HEK293 (cell line): ENCODE measurements at regions not wholly inside any gene's neighbourhood (a gene's known extent, or its start where the extent isn't known, plus 50 kb on each side); places are given as distances from the start of the nearest gene placed in this dataset.

Experiments used
- CTCF ChIA-PET: fragments of 350-600 bp; formaldehyde crosslinking; extraction: SDS; loops from one replicate; lab custom pipeline; 2021; ENCODE audit warnings: antibody characterized with exemption; lab: Yijun Ruan, JAX
- POLR2A ChIA-PET: fragments of 300-600 bp; formaldehyde crosslinking; extraction: SDS; loops from one replicate; lab custom pipeline; 2020; ENCODE audit warnings: antibody characterized with exemption, inconsistent platforms; lab: Yijun Ruan, JAX
- H3K27ac ChIP-seq: fragments of 200-500 bp; sonication (Bioruptor generic); 2 replicates; pipeline ENCODE4 v1.5.1; 2014; ENCODE audit warnings: low read depth, low read length, control low read depth, inconsistent platforms; ENCODE audit errors: extremely low read depth
- H3K36me3 ChIP-seq, 2 experiments: fragments of 200-500 bp in 1 of 2; sonication (Bioruptor generic) in 1 of 2; 1 replicate in 1 of 2; 2 replicates in 1 of 2; pipeline ENCODE4 v1.5.1; 2014 to 2017; ENCODE audit warnings: inconsistent platforms in 2 of 2, low read length in 2 of 2; ENCODE audit not compliant: control insufficient read depth in 2 of 2, insufficient read depth in 1 of 2
- H3K4me1 ChIP-seq: fragments of 200-500 bp; sonication (Bioruptor generic); 2 replicates; pipeline ENCODE4 v1.5.1; 2014; ENCODE audit warnings: mild to moderate bottlenecking, low read length, inconsistent platforms; ENCODE audit not compliant: control insufficient read depth, insufficient read depth
- H3K4me3 ChIP-seq: 2 replicates; pipeline ENCODE4 v1.5.1; 2011; ENCODE audit warnings: low read depth, mild to moderate bottlenecking, control low read depth, low read length, moderate library complexity
- H3K9me3 ChIP-seq: fragments of 200-500 bp; sonication (Bioruptor generic); 2 replicates; pipeline ENCODE4 v1.5.1; 2014; ENCODE audit warnings: low read depth, low read length, inconsistent platforms; ENCODE audit not compliant: control insufficient read depth, insufficient read depth
- MZF1 ChIP-seq: fragments of 450-650 bp; formaldehyde crosslinking; IDR thresholded peaks from 2 replicates; pipeline ENCODE4 v1.5.1; 2017; ENCODE audit warnings: missing biosample characterization, missing genetic modification characterization, borderline replicate concordance
- OVOL3 ChIP-seq: fragments of 450-650 bp; formaldehyde crosslinking; IDR thresholded peaks from 2 replicates; pipeline ENCODE4 v1.5.1; 2016; ENCODE audit warnings: missing biosample characterization, missing genetic modification characterization
- ZFP3 ChIP-seq: fragments of 450-650 bp; formaldehyde crosslinking; IDR thresholded peaks from 2 replicates; pipeline ENCODE4 v1.5.1; 2016; ENCODE audit warnings: low read depth, missing biosample characterization, missing genetic modification characterization
- ZNF114 ChIP-seq: fragments of 450-650 bp; formaldehyde crosslinking; IDR thresholded peaks from 2 replicates; pipeline ENCODE4 v1.5.0; 2017; ENCODE audit warnings: missing biosample characterization, missing genetic modification characterization
- ZNF133 ChIP-seq: fragments of 450-650 bp; formaldehyde crosslinking; IDR thresholded peaks from 2 replicates; pipeline ENCODE4 v1.5.1; 2016; ENCODE audit warnings: missing biosample characterization, missing genetic modification characterization
- ZNF138 ChIP-seq: fragments of 450-650 bp; formaldehyde crosslinking; IDR thresholded peaks from 2 replicates; pipeline ENCODE4 v1.5.1; 2016; ENCODE audit warnings: missing biosample characterization, missing genetic modification characterization, borderline replicate concordance
- ZNF146 ChIP-seq: fragments of 450-650 bp; formaldehyde crosslinking; IDR thresholded peaks from 2 replicates; pipeline ENCODE4 v1.5.1; 2016; ENCODE audit warnings: missing biosample characterization, missing genetic modification characterization
- ZNF155 ChIP-seq: fragments of 450-650 bp; formaldehyde crosslinking; IDR thresholded peaks from 2 replicates; pipeline ENCODE4 v1.5.1; 2016; ENCODE audit warnings: missing biosample characterization, missing genetic modification characterization
- ZNF202 ChIP-seq: fragments of 450-650 bp; formaldehyde crosslinking; IDR thresholded peaks from 2 replicates; pipeline ENCODE4 v1.5.1; 2016; ENCODE audit warnings: missing biosample characterization, missing genetic modification characterization, borderline replicate concordance
- ZNF211 ChIP-seq: fragments of 450-650 bp; formaldehyde crosslinking; IDR thresholded peaks from 2 replicates; pipeline ENCODE4 v1.5.1; 2016; ENCODE audit warnings: low read depth, missing biosample characterization, missing genetic modification characterization
- ZNF221 ChIP-seq: fragments of 450-650 bp; formaldehyde crosslinking; IDR thresholded peaks from 2 replicates; pipeline ENCODE4 v1.5.1; 2017; ENCODE audit warnings: missing biosample characterization, missing genetic modification characterization, borderline replicate concordance
- ZNF292 ChIP-seq: fragments of 450-650 bp; formaldehyde crosslinking; IDR thresholded peaks from 2 replicates; pipeline ENCODE4 v1.5.1; 2016; ENCODE audit warnings: low read depth, missing biosample characterization, missing genetic modification characterization, borderline replicate concordance
- ZNF391 ChIP-seq: fragments of 450-650 bp; formaldehyde crosslinking; IDR thresholded peaks from 2 replicates; pipeline ENCODE4 v1.5.1; 2016; ENCODE audit warnings: low read depth, missing biosample characterization, missing genetic modification characterization, borderline replicate concordance
- ZNF423 ChIP-seq: fragments of 450-650 bp; formaldehyde crosslinking; IDR thresholded peaks from 2 replicates; pipeline ENCODE4 v1.5.1; 2016; ENCODE audit warnings: missing biosample characterization, missing genetic modification characterization
- ZNF530 ChIP-seq: fragments of 450-650 bp; formaldehyde crosslinking; IDR thresholded peaks from 2 replicates; pipeline ENCODE4 v1.5.1; 2016; ENCODE audit warnings: low read depth, missing biosample characterization, missing genetic modification characterization
- ZNF571 ChIP-seq: fragments of 450-650 bp; formaldehyde crosslinking; IDR thresholded peaks from 2 replicates; pipeline ENCODE4 v1.5.0; 2017; ENCODE audit warnings: missing biosample characterization, missing genetic modification characterization
- ZNF785 ChIP-seq: fragments of 450-650 bp; formaldehyde crosslinking; IDR thresholded peaks from 2 replicates; pipeline ENCODE4 v1.5.1; 2016; ENCODE audit warnings: missing biosample characterization, missing genetic modification characterization
- ZSCAN16 ChIP-seq: fragments of 450-650 bp; formaldehyde crosslinking; IDR thresholded peaks from 2 replicates; pipeline ENCODE4 v1.5.1; 2016; ENCODE audit warnings: missing biosample characterization, missing genetic modification characterization
- TF ChIP-seq, protein P1 (sequence below): fragments of 450-650 bp; formaldehyde crosslinking; conservative IDR thresholded peaks from 2 replicates; pipeline ENCODE4 v1.5.1; 2016; ENCODE audit warnings: low read depth, missing biosample characterization, missing genetic modification characterization
- TF ChIP-seq, protein P2 (sequence below): fragments of 450-650 bp; formaldehyde crosslinking; IDR thresholded peaks from 2 replicates; pipeline ENCODE4 v1.5.1; 2016; ENCODE audit warnings: missing biosample characterization, missing genetic modification characterization
- TF ChIP-seq, protein P3 (sequence below): fragments of 450-650 bp; formaldehyde crosslinking; IDR thresholded peaks from 2 replicates; pipeline ENCODE4 v1.5.1; 2017; ENCODE audit warnings: missing biosample characterization, missing genetic modification characterization
- TF ChIP-seq, protein P4 (sequence below): fragments of 450-650 bp; formaldehyde crosslinking; IDR thresholded peaks from 2 replicates; pipeline ENCODE4 v1.5.1; 2016; ENCODE audit warnings: missing biosample characterization, missing genetic modification characterization, borderline replicate concordance

DNA sequence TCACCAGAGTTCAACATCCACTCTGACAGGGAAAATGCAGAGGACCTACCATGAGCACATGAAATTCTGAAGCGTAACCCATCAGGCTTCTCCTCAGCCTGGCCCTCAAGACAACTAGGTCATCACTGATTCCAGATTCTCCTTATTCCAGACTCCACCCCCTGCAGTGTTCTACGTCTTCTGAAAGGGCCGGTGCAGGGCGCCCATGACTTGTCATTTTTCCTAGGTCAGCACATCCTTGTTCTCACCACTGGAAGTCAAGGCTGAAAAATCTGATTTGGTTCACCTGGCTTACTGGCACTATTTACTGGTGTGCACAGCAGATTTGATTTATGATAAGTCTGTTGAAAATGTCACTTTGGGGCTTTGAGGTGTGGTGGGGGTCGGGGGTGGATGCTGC lies 140.9 kb upstream of the KLF3 start (continued):
- no peak for TF ChIP-seq ZFP3
- TF ChIP-seq ZNF146 (tag by site-specific recombination): no peak
- TF ChIP-seq, protein P1, sequence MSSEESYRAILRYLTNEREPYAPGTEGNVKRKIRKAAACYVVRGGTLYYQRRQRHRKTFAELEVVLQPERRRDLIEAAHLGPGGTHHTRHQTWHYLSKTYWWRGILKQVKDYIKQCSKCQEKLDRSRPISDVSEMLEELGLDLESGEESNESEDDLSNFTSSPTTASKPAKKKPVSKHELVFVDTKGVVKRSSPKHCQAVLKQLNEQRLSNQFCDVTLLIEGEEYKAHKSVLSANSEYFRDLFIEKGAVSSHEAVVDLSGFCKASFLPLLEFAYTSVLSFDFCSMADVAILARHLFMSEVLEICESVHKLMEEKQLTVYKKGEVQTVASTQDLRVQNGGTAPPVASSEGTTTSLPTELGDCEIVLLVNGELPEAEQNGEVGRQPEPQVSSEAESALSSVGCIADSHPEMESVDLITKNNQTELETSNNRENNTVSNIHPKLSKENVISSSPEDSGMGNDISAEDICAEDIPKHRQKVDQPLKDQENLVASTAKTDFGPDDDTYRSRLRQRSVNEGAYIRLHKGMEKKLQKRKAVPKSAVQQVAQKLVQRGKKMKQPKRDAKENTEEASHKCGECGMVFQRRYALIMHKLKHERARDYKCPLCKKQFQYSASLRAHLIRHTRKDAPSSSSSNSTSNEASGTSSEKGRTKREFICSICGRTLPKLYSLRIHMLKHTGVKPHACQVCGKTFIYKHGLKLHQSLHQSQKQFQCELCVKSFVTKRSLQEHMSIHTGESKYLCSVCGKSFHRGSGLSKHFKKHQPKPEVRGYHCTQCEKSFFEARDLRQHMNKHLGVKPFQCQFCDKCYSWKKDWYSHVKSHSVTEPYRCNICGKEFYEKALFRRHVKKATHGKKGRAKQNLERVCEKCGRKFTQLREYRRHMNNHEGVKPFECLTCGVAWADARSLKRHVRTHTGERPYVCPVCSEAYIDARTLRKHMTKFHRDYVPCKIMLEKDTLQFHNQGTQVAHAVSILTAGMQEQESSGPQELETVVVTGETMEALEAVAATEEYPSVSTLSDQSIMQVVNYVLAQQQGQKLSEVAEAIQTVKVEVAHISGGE (tag by site-specific recombination): no peak
- no peak for TF ChIP-seq ZNF211 (tag by site-specific recombination)
- no peak for TF ChIP-seq ZNF133
- no peak for TF ChIP-seq ZNF391
- no peak for TF ChIP-seq ZNF423 (tag by site-specific recombination)

DNA sequence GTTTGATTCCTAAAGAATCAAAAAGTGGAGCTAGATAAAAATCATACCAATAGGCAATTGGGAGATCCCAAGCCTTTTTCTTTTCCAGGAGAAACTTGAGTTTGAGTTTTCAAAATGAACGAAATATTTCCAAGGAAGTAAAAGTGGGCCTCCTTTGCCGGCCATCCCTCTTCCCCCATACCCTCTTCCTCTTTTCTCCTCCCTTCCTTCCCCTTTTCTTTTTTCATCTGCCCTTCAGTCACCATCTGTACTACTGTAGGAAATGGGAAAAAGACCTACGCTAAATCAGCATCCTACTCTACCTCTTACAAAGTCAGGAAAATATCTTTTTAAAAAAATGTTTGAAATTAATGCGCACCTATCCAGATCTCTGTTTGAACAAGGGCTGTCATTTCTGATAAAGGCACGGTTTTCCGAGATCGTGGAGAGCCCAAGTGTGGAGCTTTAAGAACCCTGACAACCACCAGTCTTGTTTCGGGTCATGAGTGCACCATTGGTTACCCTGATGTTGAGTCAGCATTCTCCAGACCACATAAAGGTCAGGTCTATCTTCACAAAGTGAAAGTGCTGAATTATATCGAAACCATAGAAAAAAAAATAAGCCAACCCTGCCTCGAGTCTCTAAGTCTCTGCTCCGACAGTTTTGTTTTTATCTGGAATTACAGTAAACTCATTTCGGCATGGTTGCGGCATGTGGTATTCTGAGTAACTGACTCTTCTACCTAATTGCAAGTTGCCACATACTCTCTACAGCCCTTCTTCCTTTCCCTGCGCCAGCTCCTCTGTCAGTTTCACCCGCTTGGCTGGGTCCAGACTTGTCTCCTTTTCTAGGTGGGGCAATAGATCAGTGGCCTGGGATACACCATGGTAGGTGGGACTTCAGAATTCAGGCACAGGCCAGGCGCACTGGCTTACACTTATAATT lies 140.2 kb upstream of the KLF3 start:
- H3K9me3 ChIP-seq: no peaks in the 10 kb centered on the region
- CTCF ChIA-PET: no interaction called here
- POLR2A ChIA-PET: interaction anchor here (0.6 kb wide), 1 partner anchor 203 kb away, joined by 5 read pairs; no protein-coding TSS in a partner anchor
- H3K36me3 ChIP-seq: no peaks in the 10 kb centered on the region
- TF ChIP-seq ZNF530 (no peak), MZF1 (tag by site-specific recombination) (no peak), ZNF292 (tag by site-specific recombination) (no peak), ZNF571 (no peak), ZSCAN16 (tag by site-specific recombination) (no peak)
- TF ChIP-seq, protein P2, sequence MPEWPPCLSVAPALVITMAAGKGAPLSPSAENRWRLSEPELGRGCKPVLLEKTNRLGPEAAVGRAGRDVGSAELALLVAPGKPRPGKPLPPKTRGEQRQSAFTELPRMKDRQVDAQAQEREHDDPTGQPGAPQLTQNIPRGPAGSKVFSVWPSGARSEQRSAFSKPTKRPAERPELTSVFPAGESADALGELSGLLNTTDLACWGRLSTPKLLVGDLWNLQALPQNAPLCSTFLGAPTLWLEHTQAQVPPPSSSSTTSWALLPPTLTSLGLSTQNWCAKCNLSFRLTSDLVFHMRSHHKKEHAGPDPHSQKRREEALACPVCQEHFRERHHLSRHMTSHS (tag by site-specific recombination): no peak
- TF ChIP-seq, protein P3, sequence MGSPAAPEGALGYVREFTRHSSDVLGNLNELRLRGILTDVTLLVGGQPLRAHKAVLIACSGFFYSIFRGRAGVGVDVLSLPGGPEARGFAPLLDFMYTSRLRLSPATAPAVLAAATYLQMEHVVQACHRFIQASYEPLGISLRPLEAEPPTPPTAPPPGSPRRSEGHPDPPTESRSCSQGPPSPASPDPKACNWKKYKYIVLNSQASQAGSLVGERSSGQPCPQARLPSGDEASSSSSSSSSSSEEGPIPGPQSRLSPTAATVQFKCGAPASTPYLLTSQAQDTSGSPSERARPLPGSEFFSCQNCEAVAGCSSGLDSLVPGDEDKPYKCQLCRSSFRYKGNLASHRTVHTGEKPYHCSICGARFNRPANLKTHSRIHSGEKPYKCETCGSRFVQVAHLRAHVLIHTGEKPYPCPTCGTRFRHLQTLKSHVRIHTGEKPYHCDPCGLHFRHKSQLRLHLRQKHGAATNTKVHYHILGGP (tag by site-specific recombination): no peak
- H3K4me3 ChIP-seq: no peak overlapping the region
- H3K27ac ChIP-seq: no peak overlapping the region
- no peaks in the 10 kb centered on the region for H3K4me1 ChIP-seq

DNA sequence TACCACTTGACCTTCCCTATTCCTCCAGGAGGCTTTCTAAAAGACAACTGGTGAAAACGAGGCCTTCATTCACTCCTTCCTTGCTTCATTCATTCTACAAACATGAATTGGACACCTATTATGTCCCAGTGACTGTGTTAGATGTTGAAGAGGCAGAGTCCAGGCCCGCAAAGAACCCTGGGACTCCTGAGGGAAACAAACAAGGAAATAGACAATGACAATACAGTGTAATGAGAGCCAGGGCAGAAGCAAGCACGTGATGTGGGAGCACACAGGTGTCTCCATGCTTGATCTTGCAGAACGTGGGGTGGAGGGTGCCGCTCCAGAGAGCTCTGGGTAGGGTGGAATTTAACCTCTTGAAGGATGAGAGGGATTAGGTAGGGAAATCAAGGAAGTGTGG lies 137.6 kb upstream of the KLF3 start:
- CTCF ChIA-PET: no interaction called here
- H3K9me3 ChIP-seq: no peaks in the 10 kb centered on the region
- no peaks in the 10 kb centered on the region for H3K4me1 ChIP-seq
- no peak overlapping the region for H3K4me3 ChIP-seq
- H3K36me3 ChIP-seq: no peaks in the 10 kb centered on the region
- POLR2A ChIA-PET: no interaction called here
- H3K27ac ChIP-seq: no peak overlapping the region
- TF ChIP-seq ZNF785 (no peak), ZNF155 (tag by site-specific recombination) (no peak), ZNF138 (no peak), ZNF202 (tag by site-specific recombination) (no peak), OVOL3 (tag by site-specific recombination) (no peak), ZNF292 (tag by site-specific recombination) (no peak), ZNF221 (tag by site-specific recombination) (no peak), ZNF114 (no peak)
- TF ChIP-seq, protein P4, sequence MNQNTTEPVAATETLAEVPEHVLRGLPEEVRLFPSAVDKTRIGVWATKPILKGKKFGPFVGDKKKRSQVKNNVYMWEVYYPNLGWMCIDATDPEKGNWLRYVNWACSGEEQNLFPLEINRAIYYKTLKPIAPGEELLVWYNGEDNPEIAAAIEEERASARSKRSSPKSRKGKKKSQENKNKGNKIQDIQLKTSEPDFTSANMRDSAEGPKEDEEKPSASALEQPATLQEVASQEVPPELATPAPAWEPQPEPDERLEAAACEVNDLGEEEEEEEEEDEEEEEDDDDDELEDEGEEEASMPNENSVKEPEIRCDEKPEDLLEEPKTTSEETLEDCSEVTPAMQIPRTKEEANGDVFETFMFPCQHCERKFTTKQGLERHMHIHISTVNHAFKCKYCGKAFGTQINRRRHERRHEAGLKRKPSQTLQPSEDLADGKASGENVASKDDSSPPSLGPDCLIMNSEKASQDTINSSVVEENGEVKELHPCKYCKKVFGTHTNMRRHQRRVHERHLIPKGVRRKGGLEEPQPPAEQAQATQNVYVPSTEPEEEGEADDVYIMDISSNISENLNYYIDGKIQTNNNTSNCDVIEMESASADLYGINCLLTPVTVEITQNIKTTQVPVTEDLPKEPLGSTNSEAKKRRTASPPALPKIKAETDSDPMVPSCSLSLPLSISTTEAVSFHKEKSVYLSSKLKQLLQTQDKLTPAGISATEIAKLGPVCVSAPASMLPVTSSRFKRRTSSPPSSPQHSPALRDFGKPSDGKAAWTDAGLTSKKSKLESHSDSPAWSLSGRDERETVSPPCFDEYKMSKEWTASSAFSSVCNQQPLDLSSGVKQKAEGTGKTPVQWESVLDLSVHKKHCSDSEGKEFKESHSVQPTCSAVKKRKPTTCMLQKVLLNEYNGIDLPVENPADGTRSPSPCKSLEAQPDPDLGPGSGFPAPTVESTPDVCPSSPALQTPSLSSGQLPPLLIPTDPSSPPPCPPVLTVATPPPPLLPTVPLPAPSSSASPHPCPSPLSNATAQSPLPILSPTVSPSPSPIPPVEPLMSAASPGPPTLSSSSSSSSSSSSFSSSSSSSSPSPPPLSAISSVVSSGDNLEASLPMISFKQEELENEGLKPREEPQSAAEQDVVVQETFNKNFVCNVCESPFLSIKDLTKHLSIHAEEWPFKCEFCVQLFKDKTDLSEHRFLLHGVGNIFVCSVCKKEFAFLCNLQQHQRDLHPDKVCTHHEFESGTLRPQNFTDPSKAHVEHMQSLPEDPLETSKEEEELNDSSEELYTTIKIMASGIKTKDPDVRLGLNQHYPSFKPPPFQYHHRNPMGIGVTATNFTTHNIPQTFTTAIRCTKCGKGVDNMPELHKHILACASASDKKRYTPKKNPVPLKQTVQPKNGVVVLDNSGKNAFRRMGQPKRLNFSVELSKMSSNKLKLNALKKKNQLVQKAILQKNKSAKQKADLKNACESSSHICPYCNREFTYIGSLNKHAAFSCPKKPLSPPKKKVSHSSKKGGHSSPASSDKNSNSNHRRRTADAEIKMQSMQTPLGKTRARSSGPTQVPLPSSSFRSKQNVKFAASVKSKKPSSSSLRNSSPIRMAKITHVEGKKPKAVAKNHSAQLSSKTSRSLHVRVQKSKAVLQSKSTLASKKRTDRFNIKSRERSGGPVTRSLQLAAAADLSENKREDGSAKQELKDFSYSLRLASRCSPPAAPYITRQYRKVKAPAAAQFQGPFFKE (tag by site-specific recombination): no peak
